Cardiac muscle cell (in vitro differentiated cells and primary cell): ENCODE measurements at regions not wholly inside any gene's neighbourhood (a gene's known extent, or its start where the extent isn't known, plus 50 kb on each side); places are given as distances from the start of the nearest gene placed in this dataset.
A peak's percentile ranks its signal among the peaks of the same experiment; 100 is the strongest.

ENCODE experiments used
- DNase-seq, 2 donors: peaks; one replicate each; pipeline versions ENCODE4 v3.0.0 to v3.0.0-alpha.2; 2010 to 2017; ENCODE audit warnings: low read depth in 1 of 2, low spot score in 1 of 2
- H3K27ac ChIP-seq: fragments of 200-600 bp; sonication (generic); 2 replicates; pipeline ENCODE4 v1.5.1; 2016
- H3K27me3 ChIP-seq: fragments of 200-600 bp; sonication (generic); 2 replicates; pipeline ENCODE4 v1.6.0; 2016; ENCODE audit warnings: control low read depth
- H3K36me3 ChIP-seq: fragments of 200-600 bp; sonication (generic); 2 replicates; pipeline ENCODE4 v1.5.1; 2016; ENCODE audit warnings: control low read depth
- H3K4me1 ChIP-seq: fragments of 200-600 bp; sonication (generic); 2 replicates; pipeline ENCODE4 v1.8.1; 2017; ENCODE audit warnings: low read depth, mild to moderate bottlenecking, mixed run types
- H3K4me3 ChIP-seq: fragments of 200-600 bp; sonication (generic); 2 replicates; pipeline ENCODE4 v1.5.1; 2016; ENCODE audit warnings: mild to moderate bottlenecking
- H3K9me3 ChIP-seq: fragments of 200-600 bp; sonication (generic); 2 replicates; pipeline ENCODE4 v1.5.1; 2017; ENCODE audit warnings: low read depth, mild to moderate bottlenecking, control low read depth
- CTCF ChIP-seq: IDR thresholded peaks from 2 replicates; pipeline ENCODE4 v1.5.1; 2012; ENCODE audit warnings: low read depth, mild to moderate bottlenecking, low read length

GRCh38 chr2:18153741-18154140 is 275.3 kb downstream of the KCNS3 start:
- DNase-seq = no peak
- Histone ChIP-seq H3K36me3 (no peaks in the 10 kb centered on the region), H3K9me3 (no peaks in the 10 kb centered on the region), H3K4me3 (no peak overlapping the region), H3K27ac (no peak overlapping the region), H3K4me1 (no peaks in the 10 kb centered on the region), H3K27me3 (no peaks in the 10 kb centered on the region)
- TF ChIP-seq CTCF = no peak

DNA sequence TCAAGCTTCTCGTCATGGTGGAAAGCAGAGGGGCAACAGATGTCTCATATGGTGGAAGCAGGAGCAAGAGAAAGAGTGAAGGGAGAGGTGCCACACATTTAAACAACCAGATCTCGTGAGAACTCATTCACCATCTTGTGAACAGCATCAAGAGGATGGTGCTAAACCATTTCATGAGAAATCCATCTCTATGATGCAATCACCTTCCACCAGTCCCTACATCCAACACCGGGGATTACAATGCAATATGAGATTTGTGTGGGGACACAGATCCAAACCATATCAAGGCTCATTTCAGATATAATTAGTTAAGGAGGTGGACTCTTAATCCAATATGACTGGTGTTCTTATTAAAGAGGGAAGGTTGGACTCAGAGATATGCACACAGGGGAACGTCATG is 272.8 kb downstream of the KCNS3 start:
- Histone ChIP-seq H3K4me3 (no peak overlapping the region), H3K9me3 (no peaks in the 10 kb centered on the region), H3K36me3 (no peaks in the 10 kb centered on the region), H3K27me3 (no peaks in the 10 kb centered on the region), H3K4me1 (no peaks in the 10 kb centered on the region), H3K27ac (no peak overlapping the region)
- no peak for DNase-seq
- TF ChIP-seq CTCF = no peak

DNA sequence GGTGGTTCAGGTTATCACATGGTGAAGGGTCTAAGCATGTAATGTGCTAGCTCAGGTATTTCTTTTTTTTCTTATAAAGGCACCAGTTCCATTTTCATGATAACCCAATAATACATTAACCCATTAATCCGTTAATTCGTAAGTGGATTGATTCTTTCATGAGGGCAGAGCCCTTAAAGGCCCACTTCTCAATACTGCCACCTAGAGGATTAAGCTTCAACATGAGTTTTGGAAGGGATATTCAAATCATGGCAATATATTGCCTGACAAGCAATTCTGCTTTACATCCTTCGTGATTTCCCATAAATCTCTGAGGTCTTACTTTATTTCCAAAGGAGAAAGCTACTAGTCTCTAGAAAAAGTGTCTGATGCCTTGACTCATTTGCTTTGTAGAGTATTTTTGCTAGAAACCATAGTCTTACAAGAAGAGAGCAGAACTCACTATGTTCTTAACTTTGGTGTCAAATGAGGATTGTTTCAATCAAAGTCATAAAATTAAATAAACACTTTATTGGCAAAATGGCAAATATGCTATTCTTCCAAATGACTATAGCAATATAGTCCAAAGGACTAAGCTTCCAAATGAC is 271.3 kb downstream of the KCNS3 start:
- peak; percentile 61 to 70 for DNase-seq
- Histone ChIP-seq H3K4me1 (no peaks in the 10 kb centered on the region), H3K36me3 (no peaks in the 10 kb centered on the region), H3K9me3 (no peaks in the 10 kb centered on the region), H3K27ac (no peak overlapping the region), H3K4me3 (no peak overlapping the region), H3K27me3 (no peaks in the 10 kb centered on the region)
- peak; percentile 80 for TF ChIP-seq CTCF

GRCh38 chr2:18136881-18137475 is 258.5 kb downstream of the KCNS3 start:
- TF ChIP-seq CTCF = no peak
- H3K9me3 ChIP-seq = no peaks in the 10 kb centered on the region

DNA sequence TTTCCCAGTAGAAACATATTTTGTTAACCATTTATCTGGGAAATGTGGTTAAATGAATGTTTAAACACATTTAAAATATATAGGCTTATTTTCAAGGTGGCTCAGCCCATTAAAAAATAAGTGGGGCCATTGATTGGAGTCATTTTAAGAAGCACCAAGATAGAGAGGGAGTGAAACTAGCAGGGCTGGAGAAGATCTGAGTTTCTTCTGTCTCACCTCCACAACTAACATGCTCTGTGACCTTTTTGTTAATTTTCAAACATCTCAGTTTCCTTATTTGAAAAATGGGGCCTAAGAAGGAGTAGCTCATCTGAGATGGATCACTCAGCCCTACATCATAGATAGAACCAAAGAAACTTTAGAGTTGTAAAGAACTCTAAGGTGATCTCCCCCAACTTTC is 254.8 kb downstream of the KCNS3 start:
- no peak for DNase-seq
- TF ChIP-seq CTCF = no peak
- Histone ChIP-seq H3K27ac (no peak overlapping the region), H3K9me3 (no peaks in the 10 kb centered on the region), H3K36me3 (no peaks in the 10 kb centered on the region), H3K4me1 (peaks cover 3% of the 10 kb centered on the region), H3K27me3 (no peaks in the 10 kb centered on the region), H3K4me3 (no peak overlapping the region)

More at GRCh38 chr2:18136881-18137475, 258.5 kb downstream of the KCNS3 start:
- Histone ChIP-seq H3K27ac (no peak overlapping the region), H3K27me3 (no peaks in the 10 kb centered on the region), H3K36me3 (no peaks in the 10 kb centered on the region), H3K4me3 (no peak overlapping the region), H3K4me1 (no peaks in the 10 kb centered on the region)
- peak in 1 of 2 donors; percentile 6 for DNase-seq
